GM12801 (cell line): ENCODE measurements at regions not wholly inside any gene's neighbourhood (a gene's known extent, or its start where the extent isn't known, plus 50 kb on each side); places are given as distances from the start of the nearest gene placed in this dataset.

Source experiments
- TF ChIP-seq, protein P1 (sequence below): IDR thresholded peaks from one replicate; pipeline ENCODE4 v1.5.1; 2011; ENCODE audit warnings: control low read depth; ENCODE audit not compliant: insufficient read length; ENCODE audit errors: extremely low read depth

DNA sequence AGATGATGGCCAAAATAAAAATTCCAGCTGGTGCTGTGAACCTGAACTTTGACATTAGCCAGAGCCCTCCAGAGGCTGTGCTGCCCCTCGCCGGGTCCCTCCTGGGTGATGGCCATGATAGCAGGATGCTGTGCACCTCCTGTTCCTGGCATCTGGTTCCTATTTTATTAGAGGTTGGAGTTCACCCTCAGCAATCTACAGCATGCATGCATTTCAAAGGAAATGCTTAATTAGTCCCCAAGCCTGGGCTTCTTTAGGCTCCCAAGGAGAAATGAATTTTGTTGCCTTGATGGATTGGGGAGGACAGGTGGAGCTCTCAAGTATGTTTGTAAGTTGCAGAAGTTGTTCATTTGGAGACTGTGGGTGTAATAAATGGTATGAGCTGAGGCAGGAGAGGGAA, 166.9 kb downstream of the GLI2 start:
- TF ChIP-seq, protein P1, sequence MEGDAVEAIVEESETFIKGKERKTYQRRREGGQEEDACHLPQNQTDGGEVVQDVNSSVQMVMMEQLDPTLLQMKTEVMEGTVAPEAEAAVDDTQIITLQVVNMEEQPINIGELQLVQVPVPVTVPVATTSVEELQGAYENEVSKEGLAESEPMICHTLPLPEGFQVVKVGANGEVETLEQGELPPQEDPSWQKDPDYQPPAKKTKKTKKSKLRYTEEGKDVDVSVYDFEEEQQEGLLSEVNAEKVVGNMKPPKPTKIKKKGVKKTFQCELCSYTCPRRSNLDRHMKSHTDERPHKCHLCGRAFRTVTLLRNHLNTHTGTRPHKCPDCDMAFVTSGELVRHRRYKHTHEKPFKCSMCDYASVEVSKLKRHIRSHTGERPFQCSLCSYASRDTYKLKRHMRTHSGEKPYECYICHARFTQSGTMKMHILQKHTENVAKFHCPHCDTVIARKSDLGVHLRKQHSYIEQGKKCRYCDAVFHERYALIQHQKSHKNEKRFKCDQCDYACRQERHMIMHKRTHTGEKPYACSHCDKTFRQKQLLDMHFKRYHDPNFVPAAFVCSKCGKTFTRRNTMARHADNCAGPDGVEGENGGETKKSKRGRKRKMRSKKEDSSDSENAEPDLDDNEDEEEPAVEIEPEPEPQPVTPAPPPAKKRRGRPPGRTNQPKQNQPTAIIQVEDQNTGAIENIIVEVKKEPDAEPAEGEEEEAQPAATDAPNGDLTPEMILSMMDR = no peak

DNA sequence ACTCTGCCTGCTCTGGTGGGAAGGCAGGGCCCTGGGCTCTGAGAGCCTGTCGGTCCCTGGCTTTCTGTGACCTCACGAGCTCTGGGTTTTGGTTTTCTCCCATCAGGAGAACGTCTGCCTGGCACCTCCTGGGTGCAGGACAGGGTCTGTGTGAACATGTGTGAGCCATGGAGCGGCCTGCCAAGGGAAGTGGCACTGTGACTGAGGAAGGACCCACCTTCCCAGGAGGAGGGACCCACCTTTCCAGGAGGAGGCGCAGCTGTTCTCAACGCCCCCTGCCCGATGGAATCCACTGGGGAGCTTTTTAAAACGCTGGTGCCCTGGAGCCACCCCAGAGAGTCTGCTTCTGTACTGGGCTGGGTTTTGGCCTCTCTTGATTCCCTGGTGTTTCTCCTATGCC, 168.7 kb downstream of the GLI2 start:
- TF ChIP-seq, protein P1 = no peak

DNA sequence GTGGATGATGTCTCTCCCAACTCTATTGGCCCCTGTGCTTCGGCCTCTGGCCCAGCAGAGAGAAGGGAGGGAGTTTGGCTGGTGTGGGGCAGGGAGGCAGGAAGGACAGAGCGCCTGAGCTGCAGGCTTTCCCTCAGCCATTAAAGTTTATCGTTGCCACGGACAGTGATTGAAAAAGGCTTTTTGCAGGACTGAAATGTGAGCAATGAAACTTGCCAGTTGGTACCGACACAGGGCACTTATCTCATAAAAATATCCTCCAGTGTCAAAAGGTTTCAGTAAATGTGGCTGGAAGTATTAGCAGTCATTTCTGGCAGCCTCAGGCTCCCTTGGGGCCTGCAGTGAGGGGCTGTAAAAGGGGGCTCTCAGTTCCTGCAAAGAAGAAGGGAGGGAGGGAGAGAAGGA, 169.2 kb downstream of the GLI2 start:
- TF ChIP-seq, protein P1 = no peak

DNA sequence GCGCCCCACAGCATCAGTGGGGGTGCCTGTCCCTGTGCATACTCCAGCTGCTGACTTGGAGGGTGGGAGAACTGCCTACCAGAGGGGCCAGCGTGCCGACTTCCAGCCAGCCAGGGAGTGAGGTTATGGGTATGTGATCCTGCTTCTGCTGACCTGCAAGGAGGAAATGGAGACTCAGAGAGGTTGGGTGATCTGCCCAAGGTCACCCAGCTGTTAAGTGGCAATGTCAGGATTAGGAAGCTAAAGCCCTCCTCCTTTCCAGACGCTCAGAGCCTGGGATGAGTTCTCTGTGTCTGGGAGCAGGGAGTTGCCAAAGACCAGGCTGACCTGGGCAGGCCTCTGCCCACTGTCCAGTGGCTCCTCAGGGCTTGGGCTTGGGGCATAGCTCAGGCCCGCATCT, 169.6 kb downstream of the GLI2 start:
- TF ChIP-seq, protein P1 = no peak

DNA sequence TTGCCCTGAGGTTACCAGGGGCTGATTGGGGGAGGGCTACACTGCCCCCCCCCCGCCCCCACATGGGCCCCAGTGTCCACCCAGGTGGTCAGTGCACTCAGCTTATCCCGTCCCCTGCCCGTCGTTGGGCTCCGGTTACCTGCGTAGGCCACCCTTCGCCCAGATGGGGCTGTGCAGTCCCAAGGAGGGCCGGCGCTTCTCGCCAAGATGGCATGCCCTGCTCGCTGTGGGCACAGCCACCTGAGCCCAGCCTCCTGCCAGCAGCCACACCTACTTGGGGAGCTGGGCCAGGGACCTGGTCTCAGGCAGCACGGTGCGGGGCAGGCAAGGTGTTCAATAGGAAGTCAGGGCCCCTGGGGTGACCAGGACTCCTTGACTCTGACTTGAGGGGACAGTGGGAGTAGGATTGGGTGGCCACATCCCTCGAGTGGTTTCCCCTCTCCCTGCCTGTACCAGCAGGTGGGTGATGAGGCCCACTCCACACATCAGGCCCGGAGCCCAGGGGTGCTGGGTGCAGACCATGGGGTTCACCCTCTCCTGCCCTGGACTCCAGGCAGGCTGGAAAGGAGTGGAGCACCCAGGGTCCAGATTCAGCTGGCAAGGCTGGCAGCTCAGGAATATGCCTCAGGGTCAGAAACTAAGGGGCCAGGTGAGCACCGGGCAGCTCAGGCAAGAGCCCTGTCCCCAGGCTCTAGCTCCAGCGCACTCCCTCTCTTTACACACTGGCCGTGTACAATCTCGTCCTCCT, 170.3 kb downstream of the GLI2 start:
- TF ChIP-seq, protein P1 = no peak

DNA sequence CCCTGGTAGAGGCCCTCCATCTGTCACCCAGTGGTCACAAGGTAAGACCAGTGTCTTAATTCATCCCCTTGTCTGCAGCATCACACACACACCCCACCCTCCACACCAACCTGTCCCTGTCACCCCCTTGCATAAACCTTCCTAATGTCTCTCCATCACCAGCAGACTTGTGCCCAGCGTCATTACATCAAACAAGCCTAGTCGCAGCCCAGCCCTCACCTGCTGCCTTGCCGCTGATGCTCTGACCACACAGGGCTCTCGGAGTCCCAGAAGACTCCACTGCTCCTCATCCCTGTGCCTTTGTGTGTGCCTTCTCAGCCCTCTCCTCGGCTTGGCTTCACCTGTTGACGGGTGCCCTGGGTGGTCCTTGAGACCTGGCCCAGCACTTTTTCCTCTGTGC, 171.2 kb downstream of the GLI2 start:
- TF ChIP-seq, protein P1 = no peak

DNA sequence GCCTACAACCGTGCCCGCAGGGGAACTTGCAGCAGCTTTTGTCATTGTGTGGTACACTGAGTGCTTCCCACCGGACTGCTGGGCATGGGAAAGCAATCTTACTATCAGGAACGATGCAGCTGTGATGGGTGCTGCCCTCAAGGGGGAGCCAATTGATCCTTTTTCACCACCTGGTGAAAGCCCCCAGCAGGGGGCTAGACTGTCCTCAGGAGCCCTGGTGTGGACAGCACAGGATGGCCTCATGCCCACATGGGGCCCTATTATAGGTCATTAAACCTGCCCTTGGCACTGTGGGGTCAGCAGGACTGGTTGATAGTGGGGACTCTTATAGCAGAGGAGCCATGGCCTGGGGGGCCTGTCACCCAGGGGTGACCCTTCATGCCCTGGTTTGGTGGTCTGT, 172.2 kb downstream of the GLI2 start:
- TF ChIP-seq, protein P1 = no peak
